IMR-90 (cell line): ENCODE measurements at regions not wholly inside any gene's neighbourhood (a gene's known extent, or its start where the extent isn't known, plus 50 kb on each side); places are given as distances from the start of the nearest gene placed in this dataset.

Experiments used
- ATAC-seq: fragments of 200-7000 bp; cut with Tn5 transposase; 2 replicates; pipeline ENCODE4 v1.9.1; 2020; ENCODE audit warnings: low read depth, mild to moderate bottlenecking, moderate library complexity
- BruUV-seq: library from RNA; stranded (reverse); fragments of 400-500 nt; replicated peaks from 2 replicates; lab custom pipeline; 2021; lab: Mats Ljungman, UMichigan
- CTCF ChIA-PET: fragments of 300-600 bp; formaldehyde crosslinking; extraction: SDS; loops from one replicate; lab custom pipeline; 2021; ENCODE audit warnings: antibody characterized with exemption; lab: Yijun Ruan, JAX
- POLR2A ChIA-PET: fragments of 300-600 bp; sonication (Branson Sonifier 250); formaldehyde crosslinking; loops from one replicate; lab custom pipeline; 2022; ENCODE audit warnings: antibody characterized with exemption; ENCODE audit not compliant: unreplicated experiment; lab: Charles Lee
- DNase-seq: peaks from one replicate; pipeline ENCODE4 v3.0.0; 2013
- H2AFZ ChIP-seq: replicated peaks from 2 replicates; pipeline ENCODE3; 2013; ENCODE audit warnings: low read length, mild to moderate bottlenecking; ENCODE audit not compliant: poor library complexity
- H2AK5ac ChIP-seq: 2 replicates; pipeline ENCODE4 v1.6.1; 2013; ENCODE audit warnings: low read depth, low read length, inconsistent platforms
- H2AK9ac ChIP-seq: replicated peaks from 2 replicates; pipeline ENCODE3; 2013; ENCODE audit warnings: mild to moderate bottlenecking, low read depth, low read length, moderate library complexity; ENCODE audit not compliant: poor library complexity
- H2BK120ac ChIP-seq: 2 replicates; pipeline ENCODE4 v1.6.1; 2013; ENCODE audit warnings: low read depth, low read length, inconsistent platforms
- H2BK15ac ChIP-seq: 3 replicates; pipeline ENCODE4 v1.6.1; 2013; ENCODE audit warnings: low read depth, low read length, inconsistent platforms
- H2BK20ac ChIP-seq: 2 replicates; pipeline ENCODE4 v1.6.1; 2013; ENCODE audit warnings: low read depth, mild to moderate bottlenecking, inconsistent platforms, low read length, moderate library complexity
- H2BK5ac ChIP-seq: 2 replicates; pipeline ENCODE4 v1.6.1; 2013; ENCODE audit warnings: mild to moderate bottlenecking, low read depth, low read length, inconsistent platforms; ENCODE audit not compliant: poor library complexity, severe bottlenecking
- H3K14ac ChIP-seq: replicated peaks from 2 replicates; pipeline ENCODE4 v1.6.1; 2013; ENCODE audit warnings: low read depth, low read length, inconsistent platforms
- H3K18ac ChIP-seq: 2 replicates; pipeline ENCODE4 v1.6.1; 2013; ENCODE audit warnings: low read depth, low read length, control low read depth
- H3K23ac ChIP-seq: 2 replicates; pipeline ENCODE4 v1.6.1; 2013; ENCODE audit warnings: low read depth, low read length, inconsistent platforms
- H3K27ac ChIP-seq: 2 replicates; pipeline ENCODE4 v1.5.1; 2013; ENCODE audit warnings: mild to moderate bottlenecking, control low read depth, low read length; ENCODE audit not compliant: insufficient read depth
- H3K27me3 ChIP-seq: 2 replicates; pipeline ENCODE4 v1.6.1; 2013; ENCODE audit warnings: low read length; ENCODE audit not compliant: control insufficient read depth, insufficient read depth
- H3K36me3 ChIP-seq: 2 replicates; pipeline ENCODE4 v1.6.1; 2013; ENCODE audit warnings: low read length, mixed read lengths; ENCODE audit not compliant: control insufficient read depth, insufficient read depth
- H3K4ac ChIP-seq: 2 replicates; pipeline ENCODE4 v1.6.1; 2013; ENCODE audit warnings: low read depth, low read length, inconsistent platforms
- H3K4me1 ChIP-seq: 2 replicates; pipeline ENCODE4 v1.6.1; 2013; ENCODE audit warnings: low read length, mixed read lengths; ENCODE audit not compliant: control insufficient read depth, insufficient read depth
- H3K4me2 ChIP-seq: 2 replicates; pipeline ENCODE4 v1.6.1; 2013; ENCODE audit warnings: low read depth, mild to moderate bottlenecking, control low read depth, low read length, moderate library complexity
- H3K4me3 ChIP-seq: 2 replicates; pipeline ENCODE4 v1.5.1; 2013; ENCODE audit warnings: low read depth, mild to moderate bottlenecking, control low read depth, low read length, moderate library complexity; ENCODE audit not compliant: insufficient read depth
- H3K56ac ChIP-seq: 2 replicates; pipeline ENCODE4 v1.6.1; 2013; ENCODE audit warnings: low read length, inconsistent platforms; ENCODE audit not compliant: insufficient read depth; ENCODE audit errors: extremely low read depth
- H3K79me1 ChIP-seq, 2 experiments: 2 replicates each; pipeline ENCODE4 v1.6.1; 2013; ENCODE audit warnings: low read length in 2 of 2, inconsistent platforms in 1 of 2, low read depth in 1 of 2
- H3K9ac ChIP-seq: 2 replicates; pipeline ENCODE4 v1.6.1; 2013; ENCODE audit warnings: low read depth, low read length, control low read depth
- H3K9me1 ChIP-seq: 2 replicates; pipeline ENCODE4 v1.6.1; 2013; ENCODE audit warnings: low read length, inconsistent platforms; ENCODE audit not compliant: insufficient read depth
- H3K9me3 ChIP-seq: 2 replicates; pipeline ENCODE4 v1.6.1; 2013; ENCODE audit warnings: low read length; ENCODE audit not compliant: control insufficient read depth, insufficient read depth
- H4K20me1 ChIP-seq: 2 replicates; pipeline ENCODE4 v1.6.1; 2013; ENCODE audit warnings: low read length, inconsistent platforms; ENCODE audit not compliant: insufficient read depth
- H4K5ac ChIP-seq: 2 replicates; pipeline ENCODE4 v1.6.1; 2013; ENCODE audit warnings: mild to moderate bottlenecking, low read depth, low read length, control low read depth
- H4K8ac ChIP-seq, 2 experiments: 2 replicates each; pipeline ENCODE4 v1.6.1; 2013; ENCODE audit warnings: low read depth in 2 of 2, low read length in 2 of 2, control low read depth in 1 of 2, inconsistent platforms in 1 of 2
- H4K91ac ChIP-seq: 2 replicates; pipeline ENCODE4 v1.6.1; 2013; ENCODE audit warnings: low read depth, low read length, inconsistent platforms; ENCODE audit not compliant: insufficient read depth
- BHLHE40 ChIP-seq: fragments of 150-350 bp; IDR thresholded peaks from 2 replicates; pipeline ENCODE4 v1.6.1; 2016; ENCODE audit warnings: mild to moderate bottlenecking, low read depth, low read length
- CHD1 ChIP-seq: IDR thresholded peaks from 2 replicates; pipeline ENCODE4 v1.6.1; 2012; ENCODE audit warnings: low read depth, low read length, improper control_type of control experiment
- MAFK ChIP-seq: IDR thresholded peaks from 2 replicates; pipeline ENCODE4 v1.6.1; 2012; ENCODE audit warnings: low read depth, low read length, improper control_type of control experiment
- MAZ ChIP-seq: IDR thresholded peaks from 2 replicates; pipeline ENCODE4 v1.6.1; 2012; ENCODE audit warnings: low read depth, mild to moderate bottlenecking, low read length, improper control_type of control experiment, moderate library complexity, borderline replicate concordance
- MXI1 ChIP-seq: IDR thresholded peaks from 2 replicates; pipeline ENCODE4 v1.6.1; 2012; ENCODE audit warnings: low read depth, mild to moderate bottlenecking, low read length, moderate library complexity, borderline replicate concordance
- POLR2A ChIP-seq: IDR thresholded peaks from 2 replicates; pipeline ENCODE4 v1.6.1; 2012; ENCODE audit warnings: mild to moderate bottlenecking, low read depth, low read length
- RAD21 ChIP-seq: IDR thresholded peaks from 2 replicates; pipeline ENCODE4 v1.6.1; 2012; ENCODE audit warnings: low read length, improper control_type of control experiment
- RCOR1 ChIP-seq: IDR thresholded peaks from 2 replicates; pipeline ENCODE4 v1.6.1; 2012; ENCODE audit warnings: mild to moderate bottlenecking, low read length, improper control_type of control experiment; ENCODE audit not compliant: insufficient replicate concordance
- USF2 ChIP-seq: fragments of 150-350 bp; IDR thresholded peaks from 2 replicates; pipeline ENCODE4 v1.6.1; 2017; ENCODE audit warnings: mild to moderate bottlenecking, antibody characterized with exemption, low read length, low read depth
- WGBS, 2 experiments: methylation state at CpG; one replicate each; pipeline versions ENCODE4 v1.1.5 to v1.1.7; 2013; ENCODE audit warnings: missing lambda C conversion rate in 2 of 2; ENCODE audit not compliant: insufficient read length in 1 of 2; ENCODE audit errors: extremely low coverage in 2 of 2; 5-methylcytosine and 5-hydroxymethylcytosine counted together
- dilution Hi-C: fragments of 300-500 bp; cut with HindIII; formaldehyde crosslinking; loops from one replicate; pipeline ENCODE4 v1.14.3; 2018; ENCODE audit warnings: low sequenced_read_pairs; ENCODE audit not compliant: unreplicated experiment
- in situ Hi-C: fragments of 300-500 bp; cut with MboI; formaldehyde crosslinking; loops from 3 replicates; pipeline ENCODE4 v1.14.3; 2019; ENCODE audit warnings: low sequenced_read_pairs, inconsistent platforms, mixed read lengths
- intact Hi-C: fragments of 100-400 bp; cut with micrococcal nuclease; formaldehyde crosslinking; loops from 2 replicates; pipeline ENCODE4 v1.10.0; 2022
- TF ChIP-seq, protein P1 (sequence below): fragments of 150-350 bp; IDR thresholded peaks from 2 replicates; pipeline ENCODE4 v1.6.1; 2016; ENCODE audit warnings: low read depth, mild to moderate bottlenecking, low read length, moderate library complexity, borderline replicate concordance

DNA sequence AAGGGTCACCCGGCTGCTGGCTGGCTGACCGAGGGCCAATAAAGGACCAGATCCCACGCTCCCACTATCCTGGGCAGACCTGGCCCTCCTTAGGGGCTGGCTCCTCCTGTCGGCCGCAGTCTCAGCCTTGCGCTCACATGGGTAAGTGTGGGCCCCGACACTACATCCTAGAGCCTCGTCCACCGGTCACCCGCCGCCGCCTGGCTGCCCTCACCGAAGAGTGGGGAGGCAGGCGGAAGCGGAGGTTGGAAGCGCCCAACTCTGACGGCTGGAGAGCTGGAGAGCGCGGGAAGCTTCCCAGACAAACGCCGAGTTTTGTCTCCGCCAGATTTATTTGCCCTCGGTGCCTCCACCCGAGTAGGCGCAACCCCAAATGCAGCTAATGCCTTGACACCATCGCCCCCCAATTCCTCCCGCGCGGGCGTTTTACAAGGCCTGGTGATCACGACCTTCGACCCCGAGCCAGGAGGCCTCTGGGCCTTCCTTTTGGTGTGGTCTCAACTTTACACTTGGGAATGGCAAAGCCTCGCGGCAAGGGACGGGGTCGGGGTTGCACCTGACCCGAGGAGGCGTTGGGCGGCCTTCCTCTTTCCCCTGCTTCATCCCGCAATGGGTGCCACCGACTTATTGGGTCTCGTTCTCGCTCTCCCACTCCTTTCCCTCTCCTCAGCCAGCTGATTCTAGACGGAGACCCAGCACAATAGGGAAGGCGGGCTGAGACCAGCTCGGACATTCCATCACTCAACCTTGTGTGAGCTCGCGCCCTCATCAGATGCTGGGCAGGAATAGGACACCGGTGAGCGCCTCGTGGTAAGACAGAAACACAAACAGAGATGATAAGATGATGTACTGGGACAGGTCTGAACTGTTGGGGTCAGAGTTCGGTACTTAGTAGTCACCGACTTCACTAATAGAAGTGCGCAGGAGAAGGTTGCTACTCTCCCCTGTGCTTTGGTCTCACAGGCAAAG is 78.3 kb upstream of the ANO4 start:
- Histone ChIP-seq H3K27me3 (peaks cover 28% of the 10 kb centered on the region), H3K4me2 (no peak overlapping the region; the same call in 1 of the 2 replicates), H4K5ac (no peak overlapping the region), H2AFZ (peak overlapping the region; percentile 91), H4K8ac (no peak overlapping the region), H2BK120ac (no peak overlapping the region), H3K79me1 (no peaks in the 10 kb centered on the region), H3K4me3 (peak overlapping the region; percentile 33; the same call in 1 of the 2 replicates), H2AK5ac (no peak overlapping the region), H3K27ac (no peak overlapping the region), H3K14ac (no peak overlapping the region), H3K9ac (no peak overlapping the region), H3K4ac (no peak overlapping the region), H4K20me1 (no peaks in the 10 kb centered on the region), H2BK20ac (no peak overlapping the region), H2AK9ac (peak overlapping the region; percentile 68), H3K9me3 (no peaks in the 10 kb centered on the region), H2BK15ac (no peak overlapping the region), H3K36me3 (no peaks in the 10 kb centered on the region), H3K56ac (no peak overlapping the region), H4K91ac (no peak overlapping the region), H3K9me1 (no peaks in the 10 kb centered on the region), H3K18ac (no peak overlapping the region), H3K4me1 (no peaks in the 10 kb centered on the region), H3K23ac (no peak overlapping the region), H2BK5ac (no peak overlapping the region)
- intact Hi-C loops (no loop called here), dilution Hi-C loops (no loop called here), in situ Hi-C loops (no loop called here)
- TF ChIP-seq MXI1 (no peak), USF2 (no peak), RCOR1 (no peak), POLR2A (no peak), MAFK (no peak), RAD21 (no peak), BHLHE40 (no peak), CHD1 (no peak), MAZ (no peak)
- TF ChIP-seq, protein P1, sequence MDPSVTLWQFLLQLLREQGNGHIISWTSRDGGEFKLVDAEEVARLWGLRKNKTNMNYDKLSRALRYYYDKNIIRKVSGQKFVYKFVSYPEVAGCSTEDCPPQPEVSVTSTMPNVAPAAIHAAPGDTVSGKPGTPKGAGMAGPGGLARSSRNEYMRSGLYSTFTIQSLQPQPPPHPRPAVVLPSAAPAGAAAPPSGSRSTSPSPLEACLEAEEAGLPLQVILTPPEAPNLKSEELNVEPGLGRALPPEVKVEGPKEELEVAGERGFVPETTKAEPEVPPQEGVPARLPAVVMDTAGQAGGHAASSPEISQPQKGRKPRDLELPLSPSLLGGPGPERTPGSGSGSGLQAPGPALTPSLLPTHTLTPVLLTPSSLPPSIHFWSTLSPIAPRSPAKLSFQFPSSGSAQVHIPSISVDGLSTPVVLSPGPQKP: no peak
- ATAC-seq (no peak), DNase-seq (no peak)
- no TSS peak for BruUV-seq
- WGBS, 2 experiments: 75% methylated on average over 13 of the region's 55 CpGs; no CpG with 5 or more reads in 1 of the 2 experiments
- POLR2A ChIA-PET: no interaction called here
- CTCF ChIA-PET: no interaction called here
